B cell (primary cell): ENCODE measurements at regions not wholly inside any gene's neighbourhood (a gene's known extent, or its start where the extent isn't known, plus 50 kb on each side); places are given as distances from the start of the nearest gene placed in this dataset.

Source experiments
- ATAC-seq: fragments of 200-7000 bp; cut with Tn5 transposase; one replicate; pipeline ENCODE4 v1.10.0; 2021; ENCODE audit warnings: low read depth, mild to moderate bottlenecking, moderate number of reproducible peaks, moderate library complexity
- CTCF ChIA-PET: fragments of 350-600 bp; sonication (Branson Sonifier 250); formaldehyde crosslinking; loops from one replicate; lab custom pipeline; 2021; ENCODE audit warnings: antibody characterized with exemption, inconsistent platforms; lab: Charles Lee
- POLR2A ChIA-PET: fragments of 350-600 bp; sonication (Branson Sonifier 250); formaldehyde crosslinking; loops from one replicate; lab custom pipeline; 2021; ENCODE audit warnings: antibody characterized with exemption; lab: Charles Lee
- DNase-seq: peaks from one replicate; pipeline ENCODE4 v3.0.0; 2013
- H2AFZ ChIP-seq: 2 replicates; pipeline ENCODE4 v1.6.1; 2012; ENCODE audit warnings: mild to moderate bottlenecking, low read depth, low read length; ENCODE audit not compliant: insufficient read depth, poor library complexity, severe bottlenecking
- H3K27ac ChIP-seq, 2 donors: 1 replicate in 1 of 2; 2 replicates in 1 of 2; pipeline ENCODE4 v1.5.1; 2012 to 2013; ENCODE audit warnings: low read length in 2 of 2, mild to moderate bottlenecking in 2 of 2, moderate library complexity in 1 of 2
- H3K27me3 ChIP-seq, 4 experiments: fragments of 200-600 bp in 1 of 4; sonication (generic) in 1 of 4; replicated peaks in 1 of 4; 1 replicate in 2 of 4; 2 replicates in 2 of 4; pipeline versions ENCODE4 v1.6.1 to v1.7.0; 2013 to 2016; ENCODE audit warnings: low read length in 3 of 4, mild to moderate bottlenecking in 2 of 4, mixed read lengths in 1 of 4, moderate library complexity in 1 of 4; ENCODE audit not compliant: insufficient read depth in 4 of 4, control insufficient read depth in 3 of 4; ENCODE audit errors: control extremely low read depth in 1 of 4
- H3K36me3 ChIP-seq, 2 experiments: replicated peaks in 1 of 2; 1 replicate in 1 of 2; 2 replicates in 1 of 2; pipeline versions ENCODE4 v1.6.1 to v1.7.1; 2013; ENCODE audit warnings: low read length in 1 of 2; ENCODE audit not compliant: insufficient read depth in 2 of 2, control insufficient read depth in 1 of 2; ENCODE audit errors: control extremely low read depth in 1 of 2, extremely low read depth in 1 of 2
- H3K4me1 ChIP-seq, 2 donors: fragments of 200-600 bp in 1 of 2; sonication (generic) in 1 of 2; 1 replicate in 1 of 2; 2 replicates in 1 of 2; pipeline versions ENCODE4 v1.5.1 to v1.6.1; 2013 to 2017; ENCODE audit warnings: low read length in 2 of 2; ENCODE audit not compliant: control insufficient read depth in 2 of 2, insufficient read depth in 2 of 2
- H3K4me2 ChIP-seq: replicated peaks from 2 replicates; pipeline ENCODE3; 2012; ENCODE audit warnings: mild to moderate bottlenecking, low read depth, low read length; ENCODE audit not compliant: poor library complexity, severe bottlenecking
- H3K4me3 ChIP-seq, 5 experiments: fragments of 200-600 bp in 1 of 5; sonication (generic) in 1 of 5; 1 replicate in 3 of 5; 2 replicates in 2 of 5; pipeline versions ENCODE4 v1.5.1 to v1.7.0; 2011 to 2016; ENCODE audit warnings: low read length in 4 of 5, mild to moderate bottlenecking in 4 of 5, low read depth in 2 of 5, control low read depth in 1 of 5, moderate library complexity in 1 of 5; ENCODE audit not compliant: insufficient read depth in 1 of 5; ENCODE audit errors: control extremely low read depth in 1 of 5, extremely low read depth in 1 of 5
- H3K79me2 ChIP-seq: fragments of 200-600 bp; sonication (generic); one replicate; pipeline ENCODE4 v1.6.0; 2016; ENCODE audit warnings: low read length; ENCODE audit not compliant: control insufficient read depth, insufficient read depth
- H3K9ac ChIP-seq: fragments of 200-600 bp; sonication (generic); 2 replicates; pipeline ENCODE4 v1.6.1; 2017; ENCODE audit warnings: mild to moderate bottlenecking, low read length, moderate library complexity
- H3K9me3 ChIP-seq, 3 donors: one replicate each; pipeline versions ENCODE4 v1.6.1 to v1.7.1; 2013; ENCODE audit warnings: low read length in 2 of 3; ENCODE audit not compliant: control insufficient read depth in 2 of 3, insufficient read depth in 1 of 3; ENCODE audit errors: control extremely low read depth in 1 of 3
- H4K20me1 ChIP-seq: 2 replicates; pipeline ENCODE4 v1.6.0; 2012; ENCODE audit warnings: mild to moderate bottlenecking, low read length; ENCODE audit not compliant: insufficient read depth, control insufficient read depth, poor library complexity, severe bottlenecking
- H3K27ac Mint-ChIP-seq: one replicate; pipeline ENCODE4 v1.8.0; 2021; ENCODE audit warnings: mixed read lengths
- H3K27me3 Mint-ChIP-seq: one replicate; pipeline ENCODE4 v1.8.0; 2021; ENCODE audit warnings: mixed read lengths
- H3K4me1 Mint-ChIP-seq: one replicate; pipeline ENCODE4 v1.8.0; 2021; ENCODE audit warnings: mixed read lengths
- H3K4me3 Mint-ChIP-seq: one replicate; pipeline ENCODE4 v1.8.0; 2021; ENCODE audit warnings: mixed read lengths
- H3K9me3 Mint-ChIP-seq: one replicate; pipeline ENCODE4 v1.8.0; 2022; ENCODE audit warnings: mixed read lengths; ENCODE audit not compliant: insufficient read depth
- CTCF ChIP-seq: fragments of 200-600 bp; IDR thresholded peaks from one replicate; pipeline ENCODE4 v1.8.0; 2022; ENCODE audit warnings: antibody characterized with exemption, mild to moderate bottlenecking
- EZH2 ChIP-seq: IDR thresholded peaks from 2 replicates; pipeline ENCODE4 v1.6.1; 2012; ENCODE audit warnings: borderline replicate concordance, low read depth, mild to moderate bottlenecking, moderate library complexity, low read length; ENCODE audit not compliant: insufficient read depth, poor library complexity, severe bottlenecking
- WGBS: methylation state at CpG from one replicate; pipeline ENCODE4 v1.1.5; 2013; ENCODE audit warnings: missing lambda C conversion rate; ENCODE audit not compliant: insufficient coverage; 5-methylcytosine and 5-hydroxymethylcytosine counted together
- intact Hi-C: fragments of 100-400 bp; cut with micrococcal nuclease; formaldehyde crosslinking; loops from one replicate; pipeline ENCODE4 v1.10.0; 2022

- TF ChIP-seq CTCF: no peak
- no peak for TF ChIP-seq EZH2
- intact Hi-C loops: no loop called here
- WGBS: no CpG with 5 or more reads among the region's 2 CpGs
- CTCF ChIA-PET: no interaction called here
- no peaks in the 10 kb centered on the region for H3K36me3 ChIP-seq
- Mint-ChIP-seq H3K27me3 (no peaks in the 10 kb centered on the region), H3K9me3 (no peaks in the 10 kb centered on the region), H3K27ac (no peak overlapping the region), H3K4me1 (no peaks in the 10 kb centered on the region), H3K4me3 (no peak overlapping the region)
- ATAC-seq (no peak), DNase-seq (no peak)
- no peaks in the 10 kb centered on the region for H3K27me3 ChIP-seq
- no peaks in the 10 kb centered on the region for H3K4me1 ChIP-seq
- H3K9me3 ChIP-seq: no peaks in the 10 kb centered on the region
- H3K27ac ChIP-seq: no peak overlapping the region
- POLR2A ChIA-PET: no interaction called here
- H3K4me2 ChIP-seq: no peak overlapping the region
- H2AFZ ChIP-seq: no peak overlapping the region
- H3K4me3 ChIP-seq: no peak overlapping the region
- no peak overlapping the region for H3K9ac ChIP-seq
- H3K79me2 ChIP-seq: no peaks in the 10 kb centered on the region
- no peaks in the 10 kb centered on the region for H4K20me1 ChIP-seq
Observed at GRCh38 chr13:76004416-76004815, 368.3 kb downstream of the LMO7 start.

DNA sequence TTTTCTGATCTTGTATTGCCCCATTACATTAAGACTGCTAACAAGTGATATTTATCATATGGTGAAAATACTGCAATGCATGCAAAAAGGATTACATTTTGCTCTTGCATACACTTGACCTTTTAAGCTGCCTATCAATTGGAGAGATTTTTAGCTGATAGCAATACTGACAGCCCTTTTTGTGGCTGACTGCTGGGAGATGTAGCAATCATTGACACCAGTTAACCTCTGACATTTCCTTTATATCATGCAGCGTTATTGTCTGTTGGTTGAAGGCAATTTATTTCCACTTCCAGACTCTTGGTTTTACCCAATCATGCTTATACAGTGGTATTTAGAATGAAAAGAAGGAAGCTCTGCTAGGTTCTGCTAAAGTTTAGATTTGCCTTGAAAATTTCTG, 364.0 kb downstream of the LMO7 start:
- Mint-ChIP-seq H3K27me3 (no peaks in the 10 kb centered on the region), H3K4me3 (no peak overlapping the region), H3K4me1 (no peaks in the 10 kb centered on the region), H3K9me3 (no peaks in the 10 kb centered on the region), H3K27ac (no peak overlapping the region)
- H3K27me3 ChIP-seq: no peaks in the 10 kb centered on the region
- H3K79me2 ChIP-seq: no peaks in the 10 kb centered on the region
- H2AFZ ChIP-seq: no peak overlapping the region
- TF ChIP-seq CTCF (no peak), EZH2 (no peak)
- H4K20me1 ChIP-seq: no peaks in the 10 kb centered on the region
- CTCF ChIA-PET: no interaction called here
- no peak for ATAC-seq
- no peak for DNase-seq
- no peak overlapping the region for H3K4me3 ChIP-seq
- no peaks in the 10 kb centered on the region for H3K4me1 ChIP-seq
- H3K36me3 ChIP-seq: no peaks in the 10 kb centered on the region
- H3K27ac ChIP-seq: no peak overlapping the region
- WGBS: no CpG with 5 or more reads among the region's 1 CpG
- H3K9me3 ChIP-seq: no peaks in the 10 kb centered on the region
- no peak overlapping the region for H3K9ac ChIP-seq
- intact Hi-C loops: no loop called here
- no peak overlapping the region for H3K4me2 ChIP-seq
- POLR2A ChIA-PET: no interaction called here
